KMS-11 (cell line): ENCODE measurements at regions not wholly inside any gene's neighbourhood (a gene's known extent, or its start where the extent isn't known, plus 50 kb on each side); places are given as distances from the start of the nearest gene placed in this dataset.

Experiments used
- H2AFZ ChIP-seq: fragments of 200-600 bp; sonication (generic); 2 replicates; pipeline ENCODE4 v1.6.1; 2016; ENCODE audit warnings: antibody characterized with exemption, mixed run types, low read depth
- H3K27ac ChIP-seq: fragments of 200-600 bp; sonication (generic); 2 replicates; pipeline ENCODE4 v1.6.1; 2016; ENCODE audit warnings: mild to moderate bottlenecking, mixed run types
- H3K27me3 ChIP-seq: fragments of 200-600 bp; sonication (generic); 2 replicates; pipeline ENCODE4 v1.6.1; 2017; ENCODE audit warnings: mild to moderate bottlenecking, low read depth, mixed run types, moderate library complexity; ENCODE audit not compliant: insufficient read depth
- H3K36me3 ChIP-seq: fragments of 200-600 bp; sonication (generic); 2 replicates; pipeline ENCODE4 v1.6.1; 2017; ENCODE audit warnings: mild to moderate bottlenecking, mixed run types; ENCODE audit not compliant: insufficient read depth
- H3K4me1 ChIP-seq: fragments of 200-600 bp; sonication (generic); 2 replicates; pipeline ENCODE4 v1.6.1; 2016; ENCODE audit warnings: mild to moderate bottlenecking, low read depth, mixed run types; ENCODE audit not compliant: poor library complexity, severe bottlenecking
- H3K4me2 ChIP-seq: fragments of 200-600 bp; sonication (generic); 2 replicates; pipeline ENCODE4 v1.7.0; 2016; ENCODE audit warnings: mild to moderate bottlenecking, mixed run types
- H3K4me3 ChIP-seq: fragments of 200-600 bp; sonication (generic); IDR thresholded peaks from 2 replicates; pipeline ENCODE4 v1.6.1; 2017; ENCODE audit warnings: low read depth, low read length, mixed read lengths; ENCODE audit not compliant: insufficient read depth
- H3K79me2 ChIP-seq: fragments of 200-600 bp; sonication (generic); 2 replicates; pipeline ENCODE4 v1.6.1; 2016; ENCODE audit warnings: low read depth, mixed run types; ENCODE audit not compliant: insufficient read depth
- H3K9ac ChIP-seq: fragments of 200-600 bp; sonication (generic); 2 replicates; pipeline ENCODE4 v1.6.1; 2016; ENCODE audit warnings: mild to moderate bottlenecking, mixed run types
- H4K20me1 ChIP-seq: fragments of 200-600 bp; sonication (generic); 2 replicates; pipeline ENCODE4 v1.6.1; 2016; ENCODE audit warnings: mild to moderate bottlenecking, mixed run types; ENCODE audit not compliant: insufficient read depth
- TF ChIP-seq, protein P1 (sequence below): fragments of 200-600 bp; sonication (generic); conservative IDR thresholded peaks from 2 replicates; pipeline ENCODE4 v1.6.1; 2017; ENCODE audit warnings: low read depth, mild to moderate bottlenecking, antibody characterized with exemption, low read length, moderate library complexity, mixed read lengths

- no peak overlapping the region for H3K27ac ChIP-seq
- no peaks in the 10 kb centered on the region for H4K20me1 ChIP-seq
- H3K4me3 ChIP-seq = no peak overlapping the region
- H3K4me1 ChIP-seq = peaks cover 23% of the 10 kb centered on the region
- H3K79me2 ChIP-seq = no peaks in the 10 kb centered on the region
- no peaks in the 10 kb centered on the region for H3K36me3 ChIP-seq
- no peaks in the 10 kb centered on the region for H3K27me3 ChIP-seq
- H3K4me2 ChIP-seq = no peak overlapping the region
- H3K9ac ChIP-seq = no peak overlapping the region
- TF ChIP-seq, protein P1, sequence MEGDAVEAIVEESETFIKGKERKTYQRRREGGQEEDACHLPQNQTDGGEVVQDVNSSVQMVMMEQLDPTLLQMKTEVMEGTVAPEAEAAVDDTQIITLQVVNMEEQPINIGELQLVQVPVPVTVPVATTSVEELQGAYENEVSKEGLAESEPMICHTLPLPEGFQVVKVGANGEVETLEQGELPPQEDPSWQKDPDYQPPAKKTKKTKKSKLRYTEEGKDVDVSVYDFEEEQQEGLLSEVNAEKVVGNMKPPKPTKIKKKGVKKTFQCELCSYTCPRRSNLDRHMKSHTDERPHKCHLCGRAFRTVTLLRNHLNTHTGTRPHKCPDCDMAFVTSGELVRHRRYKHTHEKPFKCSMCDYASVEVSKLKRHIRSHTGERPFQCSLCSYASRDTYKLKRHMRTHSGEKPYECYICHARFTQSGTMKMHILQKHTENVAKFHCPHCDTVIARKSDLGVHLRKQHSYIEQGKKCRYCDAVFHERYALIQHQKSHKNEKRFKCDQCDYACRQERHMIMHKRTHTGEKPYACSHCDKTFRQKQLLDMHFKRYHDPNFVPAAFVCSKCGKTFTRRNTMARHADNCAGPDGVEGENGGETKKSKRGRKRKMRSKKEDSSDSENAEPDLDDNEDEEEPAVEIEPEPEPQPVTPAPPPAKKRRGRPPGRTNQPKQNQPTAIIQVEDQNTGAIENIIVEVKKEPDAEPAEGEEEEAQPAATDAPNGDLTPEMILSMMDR = no peak
- H2AFZ ChIP-seq = no peak overlapping the region
These were observed 201.7 kb downstream of the GADD45G start for GRCh38 chr9:89806371-89807100.

GRCh38 chr9:89807101-89807395, 202.2 kb downstream of the GADD45G start:
- no peaks in the 10 kb centered on the region for H4K20me1 ChIP-seq
- H3K27ac ChIP-seq = no peak overlapping the region
- H2AFZ ChIP-seq = no peak overlapping the region
- H3K36me3 ChIP-seq = no peaks in the 10 kb centered on the region
- no peak overlapping the region for H3K9ac ChIP-seq
- TF ChIP-seq, protein P1 = no peak
- H3K79me2 ChIP-seq = no peaks in the 10 kb centered on the region
- no peak overlapping the region for H3K4me2 ChIP-seq
- H3K27me3 ChIP-seq = no peaks in the 10 kb centered on the region
- no peak overlapping the region for H3K4me3 ChIP-seq
- peaks cover 23% of the 10 kb centered on the region for H3K4me1 ChIP-seq

DNA sequence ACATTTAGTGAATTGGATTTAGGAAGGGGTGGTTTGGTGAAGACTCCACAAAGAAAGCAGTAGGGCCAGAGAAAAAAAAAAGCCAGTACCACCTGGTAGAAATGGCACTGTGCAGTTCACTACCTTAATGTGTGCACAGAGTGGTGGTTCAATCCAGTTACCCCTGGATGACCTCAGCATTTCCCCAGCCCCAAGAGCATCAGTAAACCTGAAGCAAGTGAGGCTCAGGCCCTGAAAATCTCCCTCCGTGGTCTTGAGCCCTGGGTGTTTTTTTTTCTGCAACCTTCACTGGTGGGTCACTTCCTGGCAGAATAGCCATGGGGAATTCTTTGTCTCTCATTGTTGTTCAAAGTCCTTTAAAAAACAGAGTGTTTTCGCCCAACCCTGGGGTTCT, 202.9 kb downstream of the GADD45G start:
- H3K27ac ChIP-seq = no peak overlapping the region
- no peaks in the 10 kb centered on the region for H3K27me3 ChIP-seq
- no peak overlapping the region for H3K4me3 ChIP-seq

DNA sequence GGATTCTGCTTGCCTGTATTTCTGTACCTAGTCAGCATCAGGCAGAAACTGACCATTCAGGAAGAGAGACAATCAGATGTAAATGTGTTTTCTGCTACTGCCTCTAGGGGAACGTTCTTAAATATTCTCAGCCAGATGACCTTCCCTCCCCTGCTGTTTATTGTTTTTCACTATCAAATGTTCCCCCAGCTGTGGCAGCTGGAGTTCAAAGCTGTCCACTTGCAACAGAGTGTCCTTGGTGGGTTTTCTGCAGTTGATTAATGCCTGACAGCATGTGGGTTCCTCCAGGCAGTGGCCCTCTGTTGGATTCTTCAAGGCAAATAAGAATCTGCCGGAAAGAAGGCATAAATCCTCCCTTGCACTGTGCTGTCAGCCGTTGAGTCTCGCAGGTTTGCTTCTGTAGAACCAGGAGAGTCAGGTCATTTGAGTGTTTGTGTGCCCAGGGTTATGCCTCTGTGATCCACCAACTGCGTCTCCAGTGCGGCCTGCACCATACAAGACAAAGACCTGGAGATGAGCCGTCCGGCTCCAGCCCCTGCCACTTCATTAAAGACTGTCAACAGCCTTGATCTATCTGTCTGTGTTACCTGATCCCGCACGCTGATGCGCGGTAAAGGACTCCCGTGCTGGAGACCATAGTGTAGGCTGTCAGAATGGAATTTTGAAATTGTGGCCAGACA, 203.4 kb downstream of the GADD45G start:
- Histone ChIP-seq H3K27me3 (no peaks in the 10 kb centered on the region), H3K4me1 (peaks cover 17% of the 10 kb centered on the region), H3K4me2 (no peak overlapping the region), H2AFZ (0 out of 2 replicates have a peak overlapping the region, but pooled peaks have one; percentile 38), H3K36me3 (no peaks in the 10 kb centered on the region), H4K20me1 (no peaks in the 10 kb centered on the region), H3K4me3 (no peak overlapping the region), H3K79me2 (no peaks in the 10 kb centered on the region), H3K9ac (no peak overlapping the region), H3K27ac (no peak overlapping the region)
- TF ChIP-seq, protein P1 = peak; percentile 36; the same call in 1 of the 2 replicates

More for the DNA sequence above, 202.9 kb downstream of the GADD45G start:
- H3K36me3 ChIP-seq = no peaks in the 10 kb centered on the region
- H2AFZ ChIP-seq = no peak overlapping the region
- no peak overlapping the region for H3K4me2 ChIP-seq
- TF ChIP-seq, protein P1 = no peak
- peaks cover 22% of the 10 kb centered on the region for H3K4me1 ChIP-seq
- no peaks in the 10 kb centered on the region for H3K79me2 ChIP-seq
- H3K9ac ChIP-seq = no peak overlapping the region
- no peaks in the 10 kb centered on the region for H4K20me1 ChIP-seq
